ENCODE measurements at regions not wholly inside any gene's neighbourhood (a gene's known extent, or its start where the extent isn't known, plus 50 kb on each side); places are given as distances from the start of the nearest gene placed in this dataset.

- no peak for TF ChIP-seq POLR2AphosphoS5 (IDR thresholded peaks at IDR 0.05; ENCODE audit: insufficient read depth, low read depth, low read length)
- no peak for TF ChIP-seq CTCF (IDR thresholded peaks at IDR 0.05; ENCODE audit: extremely low read depth in 1 of 2, insufficient read depth in 1 of 2, low read depth in 1 of 2, low read length in 2 of 2)
Observed at GRCh38 chr17:72531729-72532128, 410.9 kb downstream of the SOX9 start.
